ENCODE measurements at regions not wholly inside any gene's neighbourhood (a gene's known extent, or its start where the extent isn't known, plus 50 kb on each side); places are given as distances from the start of the nearest gene placed in this dataset.

- TF ChIP-seq CTCF (IDR thresholded peaks at IDR 0.05; ENCODE audit: extremely low read depth in 1 of 2, insufficient read depth in 1 of 2, low read depth in 1 of 2, low read length in 2 of 2) = no peak
- TF ChIP-seq JUN (IDR thresholded peaks at IDR 0.05; ENCODE audit: borderline replicate concordance, insufficient read depth, insufficient read length, low read depth) = no peak
These were observed 247.9 kb upstream of the HTR2A start for GRCh38 chr13:47144782-47145181.
